H1 (cell line): ENCODE measurements at regions not wholly inside any gene's neighbourhood (a gene's known extent, or its start where the extent isn't known, plus 50 kb on each side); places are given as distances from the start of the nearest gene placed in this dataset.

ENCODE experiments used
- CREB1 ChIP-seq: IDR thresholded peaks from 2 replicates; pipeline ENCODE4 v1.6.1; 2012; ENCODE audit warnings: inconsistent platforms
- GABPA ChIP-seq: IDR thresholded peaks from 2 replicates; pipeline ENCODE4 v1.6.1; 2011; ENCODE audit warnings: mild to moderate bottlenecking, low read length, moderate library complexity, borderline replicate concordance; ENCODE audit not compliant: insufficient read depth
- POLR2A ChIP-seq, 2 experiments: IDR thresholded peaks; 1 replicate in 1 of 2; 2 replicates in 1 of 2; pipeline ENCODE4 v1.6.1; 2011; ENCODE audit warnings: low read depth in 2 of 2, low read length in 2 of 2, mild to moderate bottlenecking in 2 of 2; ENCODE audit errors: control extremely low read depth in 1 of 2
- RAD21 ChIP-seq, 2 experiments: IDR thresholded peaks in 1 of 2; conservative IDR thresholded peaks in 1 of 2; 2 replicates each; pipeline ENCODE4 v1.6.1; 2011; ENCODE audit warnings: low read depth in 2 of 2, low read length in 2 of 2, improper control_type of control experiment in 1 of 2, inconsistent platforms in 1 of 2, mild to moderate bottlenecking in 1 of 2, moderate library complexity in 1 of 2
- SIN3A ChIP-seq, 2 experiments: IDR thresholded peaks in 1 of 2; conservative IDR thresholded peaks in 1 of 2; 2 replicates each; pipeline ENCODE4 v1.6.1; 2011 to 2012; ENCODE audit warnings: low read length in 2 of 2, improper control_type of control experiment in 1 of 2, low read depth in 1 of 2, mild to moderate bottlenecking in 1 of 2
- TAF1 ChIP-seq: IDR thresholded peaks from 2 replicates; pipeline ENCODE4 v1.6.1; 2011; ENCODE audit warnings: mild to moderate bottlenecking, low read depth, low read length
- ZNF274 ChIP-seq: IDR thresholded peaks from 2 replicates; pipeline ENCODE4 v1.7.0; 2012; ENCODE audit warnings: low read length, borderline replicate concordance; ENCODE audit errors: extremely low read depth
- TF ChIP-seq, protein P1 (sequence below), 3 experiments: IDR thresholded peaks; 1 replicate in 2 of 3; 2 replicates in 1 of 3; pipeline versions ENCODE4 v1.5.1 to v1.6.1; 2011; ENCODE audit warnings: low read length in 3 of 3, mild to moderate bottlenecking in 3 of 3, inconsistent platforms in 2 of 3, low read depth in 1 of 3, moderate library complexity in 1 of 3; ENCODE audit not compliant: insufficient read depth in 1 of 3; ENCODE audit errors: control extremely low read depth in 1 of 3
- TF ChIP-seq, protein P2 (sequence below): IDR thresholded peaks from 2 replicates; pipeline ENCODE4 v1.6.1; 2012; ENCODE audit warnings: inconsistent platforms
- TF ChIP-seq, protein P3 (sequence below): IDR thresholded peaks from 2 replicates; pipeline ENCODE4 v1.6.1; 2012; ENCODE audit warnings: low read length, inconsistent platforms

DNA sequence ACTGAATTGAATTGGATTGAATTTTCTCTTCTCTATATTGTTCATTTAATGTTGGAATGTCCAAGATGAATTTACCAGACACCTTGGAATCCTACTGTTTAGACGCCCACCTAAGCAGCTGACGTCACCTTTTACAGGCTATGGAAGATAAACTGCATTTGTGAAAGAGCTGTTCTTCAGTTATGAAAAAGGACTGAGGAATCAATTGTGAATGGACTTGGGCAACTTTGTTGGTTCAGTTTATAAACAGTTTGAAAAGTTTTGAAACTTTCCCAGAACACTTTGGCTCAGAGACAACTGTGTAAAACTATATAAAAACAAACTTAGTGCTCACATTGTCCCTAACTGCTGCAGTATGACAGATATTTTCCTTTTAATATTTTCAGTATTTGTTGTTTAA lies 590.8 kb upstream of the SPRY2 start:
- TF ChIP-seq, protein P1, sequence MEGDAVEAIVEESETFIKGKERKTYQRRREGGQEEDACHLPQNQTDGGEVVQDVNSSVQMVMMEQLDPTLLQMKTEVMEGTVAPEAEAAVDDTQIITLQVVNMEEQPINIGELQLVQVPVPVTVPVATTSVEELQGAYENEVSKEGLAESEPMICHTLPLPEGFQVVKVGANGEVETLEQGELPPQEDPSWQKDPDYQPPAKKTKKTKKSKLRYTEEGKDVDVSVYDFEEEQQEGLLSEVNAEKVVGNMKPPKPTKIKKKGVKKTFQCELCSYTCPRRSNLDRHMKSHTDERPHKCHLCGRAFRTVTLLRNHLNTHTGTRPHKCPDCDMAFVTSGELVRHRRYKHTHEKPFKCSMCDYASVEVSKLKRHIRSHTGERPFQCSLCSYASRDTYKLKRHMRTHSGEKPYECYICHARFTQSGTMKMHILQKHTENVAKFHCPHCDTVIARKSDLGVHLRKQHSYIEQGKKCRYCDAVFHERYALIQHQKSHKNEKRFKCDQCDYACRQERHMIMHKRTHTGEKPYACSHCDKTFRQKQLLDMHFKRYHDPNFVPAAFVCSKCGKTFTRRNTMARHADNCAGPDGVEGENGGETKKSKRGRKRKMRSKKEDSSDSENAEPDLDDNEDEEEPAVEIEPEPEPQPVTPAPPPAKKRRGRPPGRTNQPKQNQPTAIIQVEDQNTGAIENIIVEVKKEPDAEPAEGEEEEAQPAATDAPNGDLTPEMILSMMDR (IDR thresholded peaks at IDR 0.05; ENCODE audit: control extremely low read depth in 1 of 3, insufficient read depth in 1 of 3, low read depth in 1 of 3, low read length in 3 of 3) = no peak
- TF ChIP-seq TAF1 (no peak), RAD21 (IDR thresholded peaks at IDR 0.05 in 1 of 2, conservative IDR thresholded peaks at IDR 0.05 in 1 of 2; ENCODE audit: low read depth in 2 of 2, low read length in 2 of 2) (no peak), CREB1 (no peak), ZNF274 (no peak), GABPA (no peak), SIN3A (conservative IDR thresholded peaks at IDR 0.05 in 1 of 2, IDR thresholded peaks at IDR 0.05 in 1 of 2; ENCODE audit: low read depth in 1 of 2, low read length in 2 of 2) (no peak), POLR2A (IDR thresholded peaks at IDR 0.05; ENCODE audit: control extremely low read depth in 1 of 2, low read depth in 2 of 2, low read length in 2 of 2) (no peak)
- TF ChIP-seq, protein P2, sequence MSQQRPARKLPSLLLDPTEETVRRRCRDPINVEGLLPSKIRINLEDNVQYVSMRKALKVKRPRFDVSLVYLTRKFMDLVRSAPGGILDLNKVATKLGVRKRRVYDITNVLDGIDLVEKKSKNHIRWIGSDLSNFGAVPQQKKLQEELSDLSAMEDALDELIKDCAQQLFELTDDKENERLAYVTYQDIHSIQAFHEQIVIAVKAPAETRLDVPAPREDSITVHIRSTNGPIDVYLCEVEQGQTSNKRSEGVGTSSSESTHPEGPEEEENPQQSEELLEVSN = no peak
- TF ChIP-seq, protein P3, sequence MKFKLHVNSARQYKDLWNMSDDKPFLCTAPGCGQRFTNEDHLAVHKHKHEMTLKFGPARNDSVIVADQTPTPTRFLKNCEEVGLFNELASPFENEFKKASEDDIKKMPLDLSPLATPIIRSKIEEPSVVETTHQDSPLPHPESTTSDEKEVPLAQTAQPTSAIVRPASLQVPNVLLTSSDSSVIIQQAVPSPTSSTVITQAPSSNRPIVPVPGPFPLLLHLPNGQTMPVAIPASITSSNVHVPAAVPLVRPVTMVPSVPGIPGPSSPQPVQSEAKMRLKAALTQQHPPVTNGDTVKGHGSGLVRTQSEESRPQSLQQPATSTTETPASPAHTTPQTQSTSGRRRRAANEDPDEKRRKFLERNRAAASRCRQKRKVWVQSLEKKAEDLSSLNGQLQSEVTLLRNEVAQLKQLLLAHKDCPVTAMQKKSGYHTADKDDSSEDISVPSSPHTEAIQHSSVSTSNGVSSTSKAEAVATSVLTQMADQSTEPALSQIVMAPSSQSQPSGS = no peak
